ENCODE measurements at regions not wholly inside any gene's neighbourhood (a gene's known extent, or its start where the extent isn't known, plus 50 kb on each side); places are given as distances from the start of the nearest gene placed in this dataset.
A peak's percentile ranks its signal among the peaks of the same experiment; 100 is the strongest.
"Not testable (repeated sequence)": the region's sequence is repeated elsewhere in the genome, so short reads cannot be mapped to it uniquely, and the experiment has no call there.

- H3K27me3 ChIP-seq, result no peaks in the 10 kb centered on the region
- no peaks in the 10 kb centered on the region for H3K36me3 ChIP-seq
- H3K4me3 ChIP-seq, result no peak overlapping the region
- H3K9me3 ChIP-seq, result no peaks in the 10 kb centered on the region
- no peak for DNase-seq
Measured at GRCh38 chr7:114791771-114792170, 130.1 kb upstream of the MDFIC start.

GRCh38 chr7:114793155-114793845 lies 128.6 kb upstream of the MDFIC start:
- no peak overlapping the region for H3K4me3 ChIP-seq
- H3K27me3 ChIP-seq, result no peaks in the 10 kb centered on the region
- no peaks in the 10 kb centered on the region for H3K9me3 ChIP-seq
- DNase-seq, result no peak
- no peaks in the 10 kb centered on the region for H3K36me3 ChIP-seq

GRCh38 chr7:114795475-114795874 lies 126.4 kb upstream of the MDFIC start:
- Histone ChIP-seq H3K27me3 (no peaks in the 10 kb centered on the region), H3K9me3 (no peaks in the 10 kb centered on the region), H3K4me3 (no peak overlapping the region), H3K36me3 (no peaks in the 10 kb centered on the region)
- no peak for DNase-seq

GRCh38 chr7:114799628-114800028 lies 122.3 kb upstream of the MDFIC start:
- DNase-seq, result no peak

GRCh38 chr7:114802632-114803031 lies 119.3 kb upstream of the MDFIC start:
- no peak for DNase-seq
- Histone ChIP-seq H3K36me3 (no peaks in the 10 kb centered on the region), H3K9me3 (no peaks in the 10 kb centered on the region), H3K4me3 (no peak overlapping the region), H3K27me3 (no peaks in the 10 kb centered on the region)

More at GRCh38 chr7:114799628-114800028, 122.3 kb upstream of the MDFIC start:
- Histone ChIP-seq H3K36me3 (no peaks in the 10 kb centered on the region), H3K27me3 (no peaks in the 10 kb centered on the region), H3K9me3 (no peaks in the 10 kb centered on the region), H3K4me3 (no peak overlapping the region)

- DNase-seq, result no peak
- no peaks in the 10 kb centered on the region for H3K9me3 ChIP-seq
- no peaks in the 10 kb centered on the region for H3K27me3 ChIP-seq
- H3K36me3 ChIP-seq, result no peaks in the 10 kb centered on the region
- no peak overlapping the region for H3K4me3 ChIP-seq
Measured at GRCh38 chr7:114806590-114807162, 115.2 kb upstream of the MDFIC start.

- Histone ChIP-seq H3K36me3 (no peaks in the 10 kb centered on the region), H3K27me3 (no peaks in the 10 kb centered on the region), H3K9me3 (no peaks in the 10 kb centered on the region), H3K4me3 (no peak overlapping the region)
- no peak for DNase-seq
Measured at GRCh38 chr7:114812570-114812969, 109.3 kb upstream of the MDFIC start.

GRCh38 chr7:114813624-114814023 lies 108.3 kb upstream of the MDFIC start:
- H3K4me3 ChIP-seq, result no peak overlapping the region
- no peak for DNase-seq
- no peaks in the 10 kb centered on the region for H3K36me3 ChIP-seq
- H3K27me3 ChIP-seq, result no peaks in the 10 kb centered on the region
- H3K9me3 ChIP-seq, result no peaks in the 10 kb centered on the region

- not testable (repeated sequence) for H3K4me3 ChIP-seq, H3K27me3 ChIP-seq, DNase-seq
Measured at GRCh38 chr7:114817036-114817435, 104.9 kb upstream of the MDFIC start.

GRCh38 chr7:114818501-114818900 lies 103.4 kb upstream of the MDFIC start:
- Histone ChIP-seq H3K4me3 (no peak overlapping the region), H3K9me3 (no peaks in the 10 kb centered on the region), H3K27me3 (no peaks in the 10 kb centered on the region), H3K36me3 (no peaks in the 10 kb centered on the region)
- no peak for DNase-seq

More at GRCh38 chr7:114817036-114817435, 104.9 kb upstream of the MDFIC start:
- H3K36me3 ChIP-seq, H3K9me3 ChIP-seq: not testable (repeated sequence)

GRCh38 chr7:114819616-114820362 lies 102.1 kb upstream of the MDFIC start:
- no peaks in the 10 kb centered on the region for H3K9me3 ChIP-seq
- no peaks in the 10 kb centered on the region for H3K27me3 ChIP-seq
- DNase-seq, result peak; percentile 41
- no peaks in the 10 kb centered on the region for H3K36me3 ChIP-seq
- H3K4me3 ChIP-seq, result no peak overlapping the region

- Histone ChIP-seq H3K9me3 (no peaks in the 10 kb centered on the region), H3K27me3 (no peaks in the 10 kb centered on the region), H3K4me3 (no peak overlapping the region), H3K36me3 (no peaks in the 10 kb centered on the region)
- no peak for DNase-seq
Measured at GRCh38 chr7:114821030-114821900, 100.6 kb upstream of the MDFIC start.

GRCh38 chr7:114822131-114822530 lies 99.8 kb upstream of the MDFIC start:
- H3K9me3 ChIP-seq, result no peaks in the 10 kb centered on the region
- H3K4me3 ChIP-seq, result no peak overlapping the region
- DNase-seq, result no peak
- no peaks in the 10 kb centered on the region for H3K36me3 ChIP-seq
- H3K27me3 ChIP-seq, result no peaks in the 10 kb centered on the region

GRCh38 chr7:114822844-114823243 lies 99.0 kb upstream of the MDFIC start:
- DNase-seq, result no peak
- no peak overlapping the region for H3K4me3 ChIP-seq
- no peaks in the 10 kb centered on the region for H3K36me3 ChIP-seq
- H3K9me3 ChIP-seq, result no peaks in the 10 kb centered on the region
- H3K27me3 ChIP-seq, result no peaks in the 10 kb centered on the region

GRCh38 chr7:114823290-114823689 lies 98.6 kb upstream of the MDFIC start:
- DNase-seq, result peak; percentile 38
- Histone ChIP-seq H3K36me3 (no peaks in the 10 kb centered on the region), H3K4me3 (no peak overlapping the region), H3K27me3 (no peaks in the 10 kb centered on the region), H3K9me3 (no peaks in the 10 kb centered on the region)

- Histone ChIP-seq H3K4me3 (no peak overlapping the region), H3K27me3 (no peaks in the 10 kb centered on the region), H3K36me3 (no peaks in the 10 kb centered on the region), H3K9me3 (no peaks in the 10 kb centered on the region)
- DNase-seq, result no peak
Measured at GRCh38 chr7:114825423-114825951, 96.4 kb upstream of the MDFIC start.

GRCh38 chr7:114830952-114831351 lies 90.9 kb upstream of the MDFIC start:
- no peaks in the 10 kb centered on the region for H3K36me3 ChIP-seq
- DNase-seq, result no peak
- no peaks in the 10 kb centered on the region for H3K27me3 ChIP-seq
- H3K9me3 ChIP-seq, result no peaks in the 10 kb centered on the region
- no peak overlapping the region for H3K4me3 ChIP-seq
